Neutrophil (primary cell): ENCODE measurements at regions not wholly inside any gene's neighbourhood (a gene's known extent, or its start where the extent isn't known, plus 50 kb on each side); places are given as distances from the start of the nearest gene placed in this dataset.

ENCODE experiments used
- H3K27ac ChIP-seq: fragments of 200-600 bp; sonication (generic); 2 replicates; pipeline ENCODE4 v1.5.1; 2016; ENCODE audit warnings: mild to moderate bottlenecking, moderate library complexity
- H3K27me3 ChIP-seq: fragments of 200-600 bp; sonication (generic); 2 replicates; pipeline ENCODE4 v1.6.0; 2016; ENCODE audit warnings: mild to moderate bottlenecking
- H3K36me3 ChIP-seq: fragments of 200-600 bp; sonication (generic); 2 replicates; pipeline ENCODE4 v1.5.1; 2017
- H3K4me1 ChIP-seq, 2 experiments: fragments of 200-600 bp in 1 of 2; sonication (generic) in 1 of 2; 1 replicate in 1 of 2; 2 replicates in 1 of 2; pipeline versions ENCODE4 v1.5.1 to v1.6.1; 2013 to 2016; ENCODE audit warnings: low read depth in 1 of 2, low read length in 1 of 2, mild to moderate bottlenecking in 1 of 2, moderate library complexity in 1 of 2; ENCODE audit not compliant: control insufficient read depth in 1 of 2, insufficient read depth in 1 of 2
- H3K4me3 ChIP-seq, 2 experiments: fragments of 200-600 bp in 1 of 2; sonication (generic) in 1 of 2; 1 replicate in 1 of 2; 2 replicates in 1 of 2; pipeline ENCODE4 v1.5.1; 2013 to 2016; ENCODE audit warnings: low read depth in 1 of 2, low read length in 1 of 2, mild to moderate bottlenecking in 1 of 2, moderate library complexity in 1 of 2
- H3K9me3 ChIP-seq: fragments of 200-600 bp; sonication (generic); 2 replicates; pipeline ENCODE4 v1.5.1; 2016
- CTCF ChIP-seq: fragments of 200-600 bp; sonication (generic); IDR thresholded peaks from 2 replicates; pipeline ENCODE4 v1.5.1; 2016; ENCODE audit warnings: antibody characterized with exemption

DNA sequence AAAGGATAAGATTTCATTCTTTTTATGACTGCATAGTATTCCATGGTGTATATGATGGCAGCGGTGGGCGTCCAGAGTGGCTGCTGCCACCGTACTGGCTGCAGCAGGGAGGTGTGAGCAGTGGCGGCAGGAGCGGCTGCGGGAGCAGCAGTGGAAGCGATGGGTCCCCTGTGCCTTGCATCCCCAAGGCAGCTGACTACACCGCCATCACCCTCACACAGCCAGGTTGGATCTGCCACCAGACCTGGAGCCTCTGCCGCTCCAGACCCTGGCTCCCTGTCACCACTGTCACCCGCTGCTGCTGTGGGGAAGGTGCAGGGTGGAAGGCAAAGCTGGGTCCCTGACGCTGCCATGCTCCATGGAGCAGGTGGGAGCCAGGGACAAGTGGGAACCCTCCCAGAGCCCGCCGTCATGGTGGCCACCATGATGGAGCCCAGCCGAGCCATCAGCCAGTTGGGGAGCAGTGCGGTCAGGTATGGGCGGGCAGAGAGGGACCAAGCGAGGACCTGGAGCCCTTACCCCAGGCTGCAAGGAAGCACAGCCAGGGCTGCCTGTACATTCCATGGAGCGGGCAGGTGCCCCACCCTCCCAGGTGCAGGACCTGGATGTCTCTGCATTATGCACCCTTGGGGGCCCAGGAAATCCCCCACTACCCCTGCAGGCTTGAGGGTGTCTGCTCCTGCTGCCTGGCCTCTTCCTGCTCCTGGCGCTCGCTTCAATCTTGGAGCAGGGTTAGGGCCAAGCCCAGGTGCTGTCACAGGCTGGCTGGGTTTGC is 226.1 kb downstream of the OTOR start:
- TF ChIP-seq CTCF = no peak
- Histone ChIP-seq H3K4me1 (no peaks in the 10 kb centered on the region), H3K36me3 (no peaks in the 10 kb centered on the region), H3K27ac (no peak overlapping the region), H3K4me3 (no peak overlapping the region), H3K9me3 (no peaks in the 10 kb centered on the region), H3K27me3 (no peaks in the 10 kb centered on the region)

DNA sequence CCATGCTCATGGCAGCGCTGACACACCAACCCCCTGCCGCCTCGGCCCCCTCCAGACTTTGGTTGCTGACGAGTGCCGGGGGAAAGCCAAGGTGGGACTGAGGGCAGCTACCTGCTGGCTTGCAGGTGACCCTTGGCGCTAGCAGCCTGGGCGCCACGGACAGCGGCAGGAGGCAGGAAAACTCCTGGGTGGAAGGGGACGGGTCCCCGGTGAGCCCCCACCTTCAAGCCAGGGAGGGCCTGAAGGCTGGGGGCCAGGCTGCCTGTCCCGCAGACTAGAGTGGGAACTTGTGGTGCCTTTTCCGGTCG is 226.7 kb downstream of the OTOR start:
- no peaks in the 10 kb centered on the region for H3K36me3 ChIP-seq
- H3K4me1 ChIP-seq = no peaks in the 10 kb centered on the region
- H3K27ac ChIP-seq = no peak overlapping the region
- no peaks in the 10 kb centered on the region for H3K27me3 ChIP-seq
- no peak overlapping the region for H3K4me3 ChIP-seq
- TF ChIP-seq CTCF = no peak
- no peaks in the 10 kb centered on the region for H3K9me3 ChIP-seq

DNA sequence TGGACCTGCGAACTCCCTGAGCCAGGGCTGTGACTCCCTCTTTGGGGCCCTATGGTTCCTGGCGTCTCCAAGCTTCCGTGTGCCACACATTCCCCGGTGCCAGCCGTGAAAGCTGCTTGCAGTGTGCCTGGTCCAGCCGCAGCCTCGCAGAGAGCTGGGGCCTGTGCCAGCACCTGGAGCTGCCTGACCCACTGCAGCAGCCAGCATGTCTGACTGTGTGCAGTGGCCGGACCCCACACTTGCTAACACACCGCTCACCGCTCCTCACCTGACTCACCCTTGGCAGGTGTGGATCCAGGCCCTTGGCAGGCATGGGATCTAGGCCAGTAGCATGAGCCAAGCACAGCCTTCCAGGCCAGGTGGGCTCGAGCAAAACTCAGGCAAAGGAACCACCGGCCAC is 227.5 kb downstream of the OTOR start:
- Histone ChIP-seq H3K4me1 (no peaks in the 10 kb centered on the region), H3K27me3 (no peaks in the 10 kb centered on the region), H3K9me3 (no peaks in the 10 kb centered on the region), H3K4me3 (no peak overlapping the region), H3K36me3 (no peaks in the 10 kb centered on the region), H3K27ac (no peak overlapping the region)
- no peak for TF ChIP-seq CTCF

GRCh38 chr20:16978497-16978896 is 230.3 kb downstream of the OTOR start:
- Histone ChIP-seq H3K27me3 (no peaks in the 10 kb centered on the region), H3K36me3 (no peaks in the 10 kb centered on the region), H3K4me3 (no peak overlapping the region), H3K9me3 (no peaks in the 10 kb centered on the region), H3K4me1 (no peaks in the 10 kb centered on the region), H3K27ac (no peak overlapping the region)
- no peak for TF ChIP-seq CTCF

- H3K4me3 ChIP-seq = no peak overlapping the region
- H3K4me1 ChIP-seq = no peaks in the 10 kb centered on the region
- no peaks in the 10 kb centered on the region for H3K9me3 ChIP-seq
- no peak for TF ChIP-seq CTCF
- no peak overlapping the region for H3K27ac ChIP-seq
- H3K36me3 ChIP-seq = no peaks in the 10 kb centered on the region
- no peaks in the 10 kb centered on the region for H3K27me3 ChIP-seq
These were observed 234.1 kb downstream of the OTOR start for GRCh38 chr20:16982091-16982726.
